Kasumi-1 (cell line): ENCODE measurements at regions not wholly inside any gene's neighbourhood (a gene's known extent, or its start where the extent isn't known, plus 50 kb on each side); places are given as distances from the start of the nearest gene placed in this dataset.

Experiments used
- DNase-seq, 2 experiments: peaks; one replicate each; lab custom pipeline; 2025; lab: John Stamatoyannopoulos, UW

DNA sequence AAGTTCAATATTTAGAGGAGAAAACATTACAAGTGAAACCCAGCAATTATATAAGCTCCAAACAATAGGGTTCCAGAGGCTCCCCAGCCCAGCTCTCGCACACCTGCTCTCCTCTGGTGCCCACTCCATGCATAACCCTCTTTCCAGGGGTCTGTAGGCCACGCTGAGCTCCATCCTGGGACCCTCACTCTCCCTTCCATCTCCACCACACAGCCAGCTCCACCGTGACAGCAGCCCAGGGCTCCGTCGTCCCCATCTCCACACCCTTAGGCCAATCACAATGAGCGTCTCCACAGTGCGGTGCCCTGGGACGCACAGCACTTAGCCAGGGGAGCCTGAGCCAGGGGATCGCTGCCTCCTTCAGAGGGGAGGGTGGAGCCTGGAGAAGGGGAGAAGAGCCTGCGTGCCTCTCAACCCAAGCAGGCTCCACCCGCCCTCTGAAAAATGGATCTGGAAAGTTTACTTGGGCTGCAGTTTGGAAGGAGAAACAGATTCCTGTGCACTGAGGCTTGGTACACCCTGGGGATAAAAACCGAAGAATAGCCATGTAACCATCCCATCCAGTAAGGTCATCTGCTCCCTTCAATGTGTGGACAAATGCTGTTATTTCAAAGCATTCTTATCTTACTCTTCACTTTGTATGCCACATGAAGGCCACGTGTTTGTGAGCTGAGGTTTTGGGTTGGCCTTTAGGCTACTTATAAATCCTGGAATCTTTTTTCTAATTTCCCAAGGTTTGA is 72.4 kb upstream of the GGTLC1 start:
- no peak for DNase-seq

GRCh38 chr20:24059174-24059573 is 70.6 kb upstream of the GGTLC1 start:
- DNase-seq = no peak

DNA sequence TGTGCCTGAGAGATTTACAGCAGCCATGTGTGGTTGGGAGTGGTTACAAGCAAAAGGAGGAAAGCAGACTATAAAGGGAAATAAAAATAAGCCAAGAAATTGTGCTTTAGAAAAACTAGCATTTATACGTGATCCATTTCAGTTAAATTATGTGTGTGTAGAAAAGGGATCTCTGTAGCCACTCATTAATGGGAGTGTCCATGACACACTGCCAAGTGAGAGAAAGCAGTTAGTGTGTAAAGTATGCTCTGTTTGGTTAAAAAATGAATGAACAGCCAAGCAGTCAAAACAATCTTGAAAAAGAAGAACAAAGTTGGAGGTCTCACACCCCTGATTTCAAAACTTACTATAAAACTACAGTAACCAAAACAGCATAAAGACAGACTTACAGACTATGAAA is 67.9 kb upstream of the GGTLC1 start:
- DNase-seq = no peak

GRCh38 chr20:24052599-24053275 is 64.2 kb upstream of the GGTLC1 start:
- no peak for DNase-seq

DNA sequence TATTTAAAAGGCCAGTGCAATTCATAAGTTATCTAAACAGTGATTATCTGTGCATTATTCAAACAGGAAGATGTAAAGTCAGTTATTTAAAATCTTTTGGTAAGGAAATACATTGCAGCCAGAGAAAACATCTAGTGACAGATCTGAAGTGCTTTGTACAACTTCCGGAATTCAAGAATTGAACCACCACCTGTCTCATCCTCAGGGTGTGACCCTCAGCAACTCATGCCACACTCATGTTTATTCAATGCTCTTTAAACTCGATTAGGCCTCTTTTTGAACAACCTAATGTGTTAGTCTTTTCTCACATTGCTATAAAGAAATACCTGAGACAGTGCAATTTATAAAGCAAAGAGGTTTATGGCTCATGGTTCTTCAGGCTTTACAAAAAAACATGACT is 62.6 kb upstream of the GGTLC1 start:
- DNase-seq = no peak

DNA sequence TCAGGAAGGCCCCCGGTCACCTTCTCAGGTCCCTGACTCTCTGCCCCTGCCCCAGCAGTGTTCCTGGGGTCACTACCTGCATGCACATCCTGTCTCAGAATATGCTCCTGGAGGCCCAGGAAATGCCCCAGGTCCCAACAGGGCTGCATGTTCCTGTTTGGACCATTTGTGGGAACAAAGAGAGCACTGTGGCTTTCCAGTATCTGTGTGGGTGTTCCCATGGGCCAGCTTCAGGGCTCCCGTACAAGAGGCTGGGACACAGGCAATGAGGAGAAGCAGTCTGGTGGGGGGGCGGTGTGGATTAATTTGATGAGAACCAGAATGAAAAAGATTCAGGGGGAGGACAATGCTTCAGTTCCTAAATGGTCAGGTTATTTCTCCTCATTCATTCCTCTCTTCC is 61.5 kb upstream of the GGTLC1 start:
- no peak for DNase-seq

GRCh38 chr20:24049081-24049480 is 60.5 kb upstream of the GGTLC1 start:
- DNase-seq = no peak

- DNase-seq = no peak
Measured at GRCh38 chr20:24048024-24048611, 59.5 kb upstream of the GGTLC1 start.

GRCh38 chr20:24046888-24047287 is 58.3 kb upstream of the GGTLC1 start:
- no peak for DNase-seq

- no peak for DNase-seq
Measured at GRCh38 chr20:24045621-24046318, 57.2 kb upstream of the GGTLC1 start.

DNA sequence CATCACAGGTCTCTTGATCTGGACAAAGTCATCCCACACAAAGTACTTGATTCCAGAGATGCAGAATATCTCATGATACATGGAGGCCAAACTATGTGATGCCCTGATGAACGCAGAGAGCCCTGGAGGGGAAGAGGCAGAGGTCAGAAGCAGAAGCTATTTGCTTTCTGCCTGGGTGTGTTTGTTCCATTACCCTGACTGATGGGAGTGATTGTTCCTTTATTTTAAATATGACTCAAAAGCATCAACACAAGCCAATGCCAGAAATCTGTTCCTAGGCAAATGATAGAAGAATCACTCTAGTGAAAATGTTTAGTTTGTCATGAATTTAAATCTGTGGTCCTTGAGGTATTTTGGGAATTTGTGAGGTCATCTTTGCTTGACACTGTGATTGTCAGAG is 54.7 kb upstream of the GGTLC1 start:
- DNase-seq = no peak

DNA sequence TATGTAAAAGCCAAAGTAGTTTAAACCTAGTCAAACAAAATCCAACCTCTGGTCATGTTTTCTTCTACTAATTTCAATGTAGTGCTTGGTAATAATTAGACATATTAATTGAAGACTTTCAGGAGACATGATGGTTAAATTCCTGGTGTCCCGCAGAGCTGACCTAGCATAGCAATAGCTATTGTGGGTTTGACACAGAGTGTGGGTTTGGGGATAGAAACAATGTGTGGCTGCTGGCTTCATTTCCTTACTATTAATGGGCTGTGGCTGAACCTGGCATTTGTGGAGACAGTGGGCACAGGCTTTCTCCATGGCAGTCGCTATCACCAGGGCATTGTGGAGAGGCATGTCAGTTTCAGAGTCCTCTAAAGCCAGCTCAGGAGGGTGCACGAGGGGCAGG is 54.1 kb upstream of the GGTLC1 start:
- no peak for DNase-seq

GRCh38 chr20:24040896-24041459 is 52.4 kb upstream of the GGTLC1 start:
- DNase-seq = no peak

GRCh38 chr20:24039196-24039595 is 50.6 kb upstream of the GGTLC1 start:
- no peak for DNase-seq
